PC-9 (cell line): ENCODE measurements at regions not wholly inside any gene's neighbourhood (a gene's known extent, or its start where the extent isn't known, plus 50 kb on each side); places are given as distances from the start of the nearest gene placed in this dataset.

ENCODE experiments used
- EZH2 ChIP-seq: fragments of 200-600 bp; sonication (generic); IDR thresholded peaks from 2 replicates; pipeline ENCODE4 v1.8.0; 2017; ENCODE audit warnings: antibody characterized with exemption, low read depth
- TF ChIP-seq, protein P1 (sequence below): fragments of 200-600 bp; sonication (generic); conservative IDR thresholded peaks from 2 replicates; pipeline ENCODE4 v1.6.1; 2017; ENCODE audit warnings: mixed run types, antibody characterized with exemption, mild to moderate bottlenecking, moderate library complexity

DNA sequence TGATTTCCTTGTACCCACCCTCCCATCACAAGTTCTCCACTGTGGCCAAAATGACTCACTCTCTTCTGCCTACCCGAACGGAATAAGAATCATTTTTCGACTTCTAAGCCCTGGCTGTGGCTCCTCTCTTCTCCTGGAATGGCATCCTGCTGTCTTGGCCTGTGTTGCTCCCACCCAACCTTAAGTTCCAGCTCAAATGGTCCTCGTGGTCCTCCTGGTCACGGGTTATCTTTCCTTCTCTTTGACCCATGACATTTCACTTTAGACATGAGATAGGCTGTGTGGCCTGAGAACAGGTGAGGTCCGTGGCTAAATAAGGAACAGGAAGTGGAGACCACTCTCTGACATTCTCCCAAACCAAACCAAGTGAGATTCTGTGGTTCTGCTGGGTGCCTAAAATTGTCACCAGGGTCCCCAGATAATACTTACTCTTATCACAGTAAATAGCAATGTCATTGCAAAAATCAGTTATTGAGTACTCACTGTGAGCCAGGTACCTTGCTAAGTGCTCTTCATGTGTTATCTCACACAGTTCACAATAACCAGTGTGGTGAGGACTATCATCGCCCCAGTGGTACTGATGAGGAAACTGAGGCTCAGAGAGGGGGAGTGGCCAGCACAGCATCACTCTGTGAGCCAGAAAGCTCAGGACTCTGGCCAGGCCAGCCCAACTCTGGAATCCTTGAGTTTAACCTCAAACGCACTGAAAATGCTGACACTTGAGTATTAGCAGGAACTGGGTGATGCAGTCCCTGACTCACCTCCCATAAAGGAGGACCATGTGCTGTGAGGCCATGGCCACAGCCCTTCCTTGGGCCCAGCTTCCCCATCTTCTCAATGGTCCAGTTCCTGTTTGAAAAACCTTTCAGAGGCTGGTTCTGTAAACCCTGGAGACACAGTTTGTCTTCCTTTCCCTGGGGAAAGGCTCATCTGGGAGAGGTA is 74.8 kb upstream of the SIRPA start:
- TF ChIP-seq EZH2: no peak
- TF ChIP-seq, protein P1, sequence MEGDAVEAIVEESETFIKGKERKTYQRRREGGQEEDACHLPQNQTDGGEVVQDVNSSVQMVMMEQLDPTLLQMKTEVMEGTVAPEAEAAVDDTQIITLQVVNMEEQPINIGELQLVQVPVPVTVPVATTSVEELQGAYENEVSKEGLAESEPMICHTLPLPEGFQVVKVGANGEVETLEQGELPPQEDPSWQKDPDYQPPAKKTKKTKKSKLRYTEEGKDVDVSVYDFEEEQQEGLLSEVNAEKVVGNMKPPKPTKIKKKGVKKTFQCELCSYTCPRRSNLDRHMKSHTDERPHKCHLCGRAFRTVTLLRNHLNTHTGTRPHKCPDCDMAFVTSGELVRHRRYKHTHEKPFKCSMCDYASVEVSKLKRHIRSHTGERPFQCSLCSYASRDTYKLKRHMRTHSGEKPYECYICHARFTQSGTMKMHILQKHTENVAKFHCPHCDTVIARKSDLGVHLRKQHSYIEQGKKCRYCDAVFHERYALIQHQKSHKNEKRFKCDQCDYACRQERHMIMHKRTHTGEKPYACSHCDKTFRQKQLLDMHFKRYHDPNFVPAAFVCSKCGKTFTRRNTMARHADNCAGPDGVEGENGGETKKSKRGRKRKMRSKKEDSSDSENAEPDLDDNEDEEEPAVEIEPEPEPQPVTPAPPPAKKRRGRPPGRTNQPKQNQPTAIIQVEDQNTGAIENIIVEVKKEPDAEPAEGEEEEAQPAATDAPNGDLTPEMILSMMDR: no peak
